ENCODE measurements at regions not wholly inside any gene's neighbourhood (a gene's known extent, or its start where the extent isn't known, plus 50 kb on each side); places are given as distances from the start of the nearest gene placed in this dataset.

- Histone ChIP-seq H3K14ac (ENCODE audit: low read length) (no peak overlapping the region), H3K27me3 (ENCODE audit: control insufficient read depth in 3 of 3, insufficient read depth in 3 of 3, low read depth in 1 of 3, low read length in 3 of 3) (peaks cover 0 to 8% (median 0%) of the 10 kb centered on the region in 3 experiments), H2AFZ (ENCODE audit: low read length) (no peak overlapping the region), H3K4ac (ENCODE audit: low read length) (no peak overlapping the region), H2BK5ac (ENCODE audit: low read length) (no peak overlapping the region), H4K91ac (ENCODE audit: low read depth, low read length, poor library complexity) (no peak overlapping the region), H2AK5ac (ENCODE audit: low read depth, low read length) (no peak overlapping the region), H2BK120ac (ENCODE audit: low read depth, low read length) (no peak overlapping the region), H3K4me3 (ENCODE audit: low read length in 2 of 2) (no peak overlapping the region), H3K9me3 (replicated peaks in 1 of 2; ENCODE audit: control insufficient read depth in 2 of 2, insufficient read depth in 1 of 2, low read depth in 1 of 2, low read length in 2 of 2) (no peaks in the 10 kb centered on the region), H2BK15ac (ENCODE audit: low read length) (no peak overlapping the region), H3K79me1 (ENCODE audit: low read depth, low read length) (no peaks in the 10 kb centered on the region), H3K18ac (ENCODE audit: low read length) (no peak overlapping the region), H3K4me2 (ENCODE audit: insufficient read depth, low read length, poor library complexity, severe bottlenecking) (no peak overlapping the region), H3K4me1 (ENCODE audit: control insufficient read depth in 2 of 2, insufficient read depth in 1 of 2, low read depth in 1 of 2, low read length in 2 of 2) (peaks cover 2 to 7% of the 10 kb centered on the region in 2 donors), H3K23ac (ENCODE audit: low read depth, low read length, poor library complexity) (no peak overlapping the region), H4K8ac (ENCODE audit: low read depth, low read length) (no peak overlapping the region), H3K36me3 (replicated peaks in 1 of 2; ENCODE audit: control insufficient read depth in 2 of 2, insufficient read depth in 2 of 2, low read length in 2 of 2) (no peaks in the 10 kb centered on the region), H3K27ac (replicated peaks; ENCODE audit: low read length) (no peak overlapping the region), H3K9ac (ENCODE audit: low read depth, low read length, poor library complexity) (no peak overlapping the region), H2BK12ac (ENCODE audit: low read length) (no peak overlapping the region)
- DNase-seq (ENCODE audit: low spot score), result no peak
- WGBS, 2 donors (ENCODE audit: extremely low coverage in 2 of 2, insufficient read length in 2 of 2, insufficient replicate concordance in 1 of 2), result no CpG with 5 or more reads among the region's 8 CpGs
Measured at GRCh38 chr2:235230821-235231601, 262.8 kb upstream of the AGAP1 start.

GRCh38 chr2:235232449-235233433 lies 261.1 kb upstream of the AGAP1 start:
- WGBS, 2 donors (ENCODE audit: extremely low coverage in 2 of 2, insufficient read length in 2 of 2, insufficient replicate concordance in 1 of 2), result no CpG with 5 or more reads among the region's 20 CpGs

GRCh38 chr2:235234736-235235135 lies 259.1 kb upstream of the AGAP1 start:
- Histone ChIP-seq H3K23ac (ENCODE audit: low read depth, low read length, poor library complexity) (no peak overlapping the region), H3K27ac (replicated peaks; ENCODE audit: low read length) (no peak overlapping the region), H3K14ac (ENCODE audit: low read length) (no peak overlapping the region), H2BK12ac (ENCODE audit: low read length) (no peak overlapping the region), H3K18ac (ENCODE audit: low read length) (no peak overlapping the region), H3K9me3 (replicated peaks in 1 of 2; ENCODE audit: control insufficient read depth in 2 of 2, insufficient read depth in 1 of 2, low read depth in 1 of 2, low read length in 2 of 2) (no peaks in the 10 kb centered on the region), H2AK5ac (ENCODE audit: low read depth, low read length) (no peak overlapping the region), H4K8ac (ENCODE audit: low read depth, low read length) (no peak overlapping the region), H3K4me3 (ENCODE audit: low read length in 2 of 2) (no peak overlapping the region), H3K4ac (ENCODE audit: low read length) (no peak overlapping the region), H4K91ac (ENCODE audit: low read depth, low read length, poor library complexity) (no peak overlapping the region), H2AFZ (ENCODE audit: low read length) (no peak overlapping the region), H3K9ac (ENCODE audit: low read depth, low read length, poor library complexity) (no peak overlapping the region), H3K27me3 (ENCODE audit: control insufficient read depth in 3 of 3, insufficient read depth in 3 of 3, low read depth in 1 of 3, low read length in 3 of 3) (peaks cover 0 to 12% (median 0%) of the 10 kb centered on the region in 3 experiments), H3K79me1 (ENCODE audit: low read depth, low read length) (no peaks in the 10 kb centered on the region), H2BK120ac (ENCODE audit: low read depth, low read length) (no peak overlapping the region), H2BK5ac (ENCODE audit: low read length) (no peak overlapping the region), H2BK15ac (ENCODE audit: low read length) (no peak overlapping the region), H3K4me2 (ENCODE audit: insufficient read depth, low read length, poor library complexity, severe bottlenecking) (no peak overlapping the region), H3K4me1 (ENCODE audit: control insufficient read depth in 2 of 2, insufficient read depth in 1 of 2, low read depth in 1 of 2, low read length in 2 of 2) (peaks cover 0 to 7% of the 10 kb centered on the region in 2 donors), H3K36me3 (replicated peaks in 1 of 2; ENCODE audit: control insufficient read depth in 2 of 2, insufficient read depth in 2 of 2, low read length in 2 of 2) (no peaks in the 10 kb centered on the region)
- no CpG with 5 or more reads among the region's 6 CpGs for WGBS, 2 donors (ENCODE audit: extremely low coverage in 2 of 2, insufficient read length in 2 of 2, insufficient replicate concordance in 1 of 2)
- DNase-seq (ENCODE audit: low spot score), result no peak

More at GRCh38 chr2:235232449-235233433, 261.1 kb upstream of the AGAP1 start:
- Histone ChIP-seq H2AK5ac (ENCODE audit: low read depth, low read length) (no peak overlapping the region), H3K14ac (ENCODE audit: low read length) (no peak overlapping the region), H4K91ac (ENCODE audit: low read depth, low read length, poor library complexity) (no peak overlapping the region), H3K27me3 (ENCODE audit: control insufficient read depth in 3 of 3, insufficient read depth in 3 of 3, low read depth in 1 of 3, low read length in 3 of 3) (peaks cover 0 to 8% (median 0%) of the 10 kb centered on the region in 3 experiments), H2BK12ac (ENCODE audit: low read length) (no peak overlapping the region), H3K4me1 (ENCODE audit: control insufficient read depth in 2 of 2, insufficient read depth in 1 of 2, low read depth in 1 of 2, low read length in 2 of 2) (peaks cover 0 to 7% of the 10 kb centered on the region in 2 donors), H3K18ac (ENCODE audit: low read length) (peak overlapping the region; percentile 67), H4K8ac (ENCODE audit: low read depth, low read length) (no peak overlapping the region), H2BK5ac (ENCODE audit: low read length) (no peak overlapping the region), H2BK120ac (ENCODE audit: low read depth, low read length) (no peak overlapping the region), H3K4me2 (ENCODE audit: insufficient read depth, low read length, poor library complexity, severe bottlenecking) (no peak overlapping the region), H3K9me3 (replicated peaks in 1 of 2; ENCODE audit: control insufficient read depth in 2 of 2, insufficient read depth in 1 of 2, low read depth in 1 of 2, low read length in 2 of 2) (no peaks in the 10 kb centered on the region), H3K4ac (ENCODE audit: low read length) (no peak overlapping the region), H3K79me1 (ENCODE audit: low read depth, low read length) (no peaks in the 10 kb centered on the region), H3K9ac (ENCODE audit: low read depth, low read length, poor library complexity) (no peak overlapping the region), H3K27ac (replicated peaks; ENCODE audit: low read length) (no peak overlapping the region), H3K23ac (ENCODE audit: low read depth, low read length, poor library complexity) (peak overlapping the region; percentile 20), H3K36me3 (replicated peaks in 1 of 2; ENCODE audit: control insufficient read depth in 2 of 2, insufficient read depth in 2 of 2, low read length in 2 of 2) (no peaks in the 10 kb centered on the region), H2AFZ (ENCODE audit: low read length) (peak overlapping the region; percentile 65), H2BK15ac (ENCODE audit: low read length) (no peak overlapping the region), H3K4me3 (ENCODE audit: low read length in 2 of 2) (no peak overlapping the region)
- no peak for DNase-seq (ENCODE audit: low spot score)

Measured in neuronal stem cell (in vitro differentiated cells).